Hindlimb muscle (tissue), 1 donor: ENCODE measurements at regions not wholly inside any gene's neighbourhood (a gene's known extent, or its start where the extent isn't known, plus 50 kb on each side); places are given as distances from the start of the nearest gene placed in this dataset.
"Not testable (repeated sequence)": the region's sequence is repeated elsewhere in the genome, so short reads cannot be mapped to it uniquely, and the experiment has no call there.

Source experiments
- DNase-seq: peaks from one replicate; pipeline ENCODE4 v3.0.0-alpha.2; 2013

DNA sequence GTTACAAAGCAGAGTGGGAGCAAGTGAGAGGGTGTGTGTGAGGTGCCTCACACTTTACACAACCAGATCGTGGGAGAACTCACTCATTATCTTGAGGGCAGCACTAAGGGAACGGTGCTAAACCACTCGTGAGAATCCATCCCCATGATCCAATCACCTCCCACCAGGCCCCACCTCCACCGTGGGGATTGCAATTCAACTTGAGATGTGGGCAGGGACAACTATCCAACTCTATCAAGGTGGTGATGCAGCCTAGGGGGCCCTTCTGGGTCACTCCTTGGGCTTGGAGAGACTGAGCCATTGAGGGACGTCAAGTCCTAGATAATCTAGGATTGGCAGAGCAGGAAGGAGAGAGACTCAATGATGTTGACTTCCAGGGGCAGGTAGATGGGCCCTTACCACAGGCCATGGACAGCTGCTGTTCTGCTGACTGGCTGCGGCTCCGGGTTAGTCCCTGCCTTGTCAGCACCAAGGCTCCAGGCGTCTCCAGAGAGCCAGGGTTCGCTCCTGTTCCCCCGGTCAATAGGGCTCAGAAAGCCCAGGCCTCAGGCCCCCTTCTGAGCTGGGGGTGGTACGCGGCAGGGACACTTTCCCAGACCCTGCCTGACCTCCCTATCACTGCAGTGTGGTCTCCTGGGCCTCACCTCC is 193.2 kb upstream of the HS6ST1 start:
- no peak for DNase-seq

DNA sequence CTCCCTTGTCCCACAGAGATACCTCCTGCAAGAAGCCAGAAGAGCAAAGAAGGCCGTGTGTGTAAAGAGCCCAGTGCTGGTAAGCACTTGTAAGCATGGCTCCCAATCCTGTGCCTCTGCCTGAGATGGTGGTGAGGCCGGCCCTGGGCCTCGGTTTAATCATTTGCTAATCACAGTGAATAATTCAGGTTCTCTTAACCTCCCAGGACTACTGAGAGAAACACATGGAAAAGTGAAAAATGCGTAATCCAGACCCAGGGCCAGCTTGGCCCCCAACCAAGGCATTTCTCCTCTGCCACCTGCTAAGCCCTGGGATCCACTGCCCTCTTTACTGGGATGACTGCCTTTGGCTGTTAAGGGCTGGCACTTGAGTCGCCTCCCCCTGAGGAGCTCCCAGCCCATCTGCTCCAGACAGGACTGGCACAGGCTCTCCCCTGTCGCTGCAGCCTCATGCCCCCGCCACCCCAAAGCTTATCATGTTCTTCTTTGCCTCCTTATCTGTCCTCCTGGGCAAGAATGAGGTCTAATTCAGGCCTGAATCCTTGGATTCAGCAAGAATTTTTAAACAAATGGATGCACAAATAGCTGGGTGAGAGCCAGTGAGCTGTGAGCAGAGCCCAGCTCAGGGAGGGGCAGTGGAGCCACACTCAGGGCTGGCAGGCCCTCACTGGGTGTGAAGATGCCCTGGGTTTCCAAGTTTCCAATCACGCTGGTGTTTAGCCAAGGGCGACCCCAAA is 193.9 kb upstream of the HS6ST1 start:
- DNase-seq = no peak

DNA sequence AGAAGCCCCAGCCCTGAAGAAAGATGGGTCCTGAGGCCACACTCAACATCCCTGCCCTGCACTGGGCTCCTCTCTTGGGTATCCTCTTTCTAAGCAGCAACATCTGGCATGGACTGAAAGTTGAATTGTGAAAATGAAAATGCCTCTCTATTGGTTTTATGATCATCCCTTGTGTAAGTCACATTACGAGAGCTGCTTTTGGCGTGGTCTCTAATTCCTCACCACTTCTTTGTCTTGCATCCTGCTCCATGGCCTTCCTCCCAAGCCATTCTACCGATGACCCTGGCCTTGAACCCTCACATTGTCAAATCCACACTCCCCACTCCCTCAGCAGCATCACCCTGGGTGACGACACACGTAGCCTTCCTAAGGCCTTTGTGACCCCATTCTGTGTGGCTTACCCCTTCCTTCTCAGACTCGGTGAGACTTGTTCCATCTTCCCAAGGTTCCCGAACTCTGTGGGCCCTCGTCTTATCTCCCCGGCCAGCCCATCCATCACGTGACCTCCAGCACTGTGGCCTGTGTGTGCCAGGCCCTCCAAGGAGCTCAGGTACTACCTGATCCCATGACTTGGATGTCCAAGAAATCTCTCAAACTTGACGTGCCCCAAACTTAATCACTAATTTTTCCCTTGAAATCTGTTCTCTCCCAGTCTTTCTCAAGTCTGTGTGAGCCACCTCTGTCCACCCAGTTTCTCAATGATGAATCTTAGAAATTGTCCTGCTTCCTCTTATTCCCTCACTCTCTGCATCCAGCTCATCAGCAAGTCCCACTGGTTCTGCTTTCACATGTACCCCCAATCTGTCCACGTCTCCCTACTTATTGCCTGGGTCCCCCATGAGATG is 194.7 kb upstream of the HS6ST1 start:
- no peak for DNase-seq

DNA sequence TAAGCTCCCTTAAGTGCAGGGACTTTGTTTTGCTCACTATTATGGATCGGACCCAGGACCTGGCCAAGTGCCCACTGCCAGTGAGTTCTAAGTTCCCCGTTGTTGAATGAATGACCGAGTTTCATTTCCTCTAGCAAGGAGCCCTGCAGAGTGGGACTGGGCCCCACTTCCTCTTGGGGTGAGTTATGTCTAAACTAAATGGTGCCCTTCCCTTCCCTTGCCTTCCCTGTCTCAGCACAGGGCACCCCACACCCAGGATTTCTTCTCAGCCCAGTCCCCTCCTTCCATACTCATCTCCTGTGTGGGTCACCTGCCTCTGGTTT is 195.3 kb upstream of the HS6ST1 start:
- no peak for DNase-seq

DNA sequence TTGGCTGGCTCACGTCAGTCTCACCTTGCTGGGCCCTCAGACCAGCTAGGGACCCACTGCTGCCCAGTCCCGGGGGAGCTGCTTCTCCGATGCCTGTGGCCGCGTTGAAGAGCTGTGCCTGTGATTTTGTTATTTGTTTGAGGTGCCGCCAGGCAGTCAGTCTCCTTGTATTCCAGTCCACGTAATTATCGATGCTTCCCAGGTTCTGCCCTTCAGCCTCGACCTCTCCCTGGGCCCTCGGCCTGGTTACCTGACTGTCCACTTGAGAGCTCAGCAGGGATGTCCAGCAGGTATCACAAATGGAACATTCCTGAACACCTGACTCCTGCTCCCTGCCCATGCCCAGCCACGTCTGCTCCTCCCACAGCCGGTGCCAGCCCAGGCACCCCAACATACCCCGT is 195.9 kb upstream of the HS6ST1 start:
- DNase-seq = no peak

DNA sequence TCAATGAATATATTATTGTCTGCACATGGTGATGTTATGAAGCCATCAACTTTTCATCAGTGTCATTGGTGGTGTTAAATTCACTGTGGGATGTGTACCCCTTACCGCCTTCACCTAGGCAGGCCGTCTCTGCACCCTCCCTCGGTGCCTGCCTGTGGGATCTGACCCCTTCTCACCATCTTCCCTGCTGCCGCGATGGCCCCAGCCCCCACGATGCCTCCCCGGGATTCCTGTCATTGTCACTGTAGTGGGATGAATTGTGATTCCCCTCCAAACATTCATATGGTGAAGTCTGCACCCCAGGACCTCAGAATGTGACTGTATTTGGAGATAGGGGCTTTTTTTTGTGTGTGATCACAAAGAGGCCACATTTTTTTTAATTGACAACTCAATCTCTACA is 198.3 kb upstream of the HS6ST1 start:
- no peak for DNase-seq

DNA sequence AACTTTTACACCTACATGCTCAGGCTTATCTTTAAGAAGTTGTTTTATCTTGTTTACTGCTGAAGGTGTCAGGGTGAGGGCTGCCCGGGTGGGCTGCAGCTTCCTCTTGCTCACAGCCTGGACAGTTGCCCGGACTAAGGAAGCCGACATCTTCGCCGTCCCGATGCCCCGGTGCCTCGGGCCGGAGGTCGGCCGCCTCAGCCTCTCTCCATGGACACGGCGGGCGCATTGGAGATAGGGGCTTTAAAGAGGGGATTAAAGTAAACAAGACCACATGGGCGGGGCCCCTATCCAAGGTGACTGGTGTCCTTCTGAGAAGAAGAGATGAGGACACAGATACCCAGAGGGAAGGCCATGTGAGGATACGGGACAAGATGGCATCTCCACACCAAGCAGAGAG is 200.4 kb upstream of the HS6ST1 start:
- not testable (repeated sequence) for DNase-seq

DNA sequence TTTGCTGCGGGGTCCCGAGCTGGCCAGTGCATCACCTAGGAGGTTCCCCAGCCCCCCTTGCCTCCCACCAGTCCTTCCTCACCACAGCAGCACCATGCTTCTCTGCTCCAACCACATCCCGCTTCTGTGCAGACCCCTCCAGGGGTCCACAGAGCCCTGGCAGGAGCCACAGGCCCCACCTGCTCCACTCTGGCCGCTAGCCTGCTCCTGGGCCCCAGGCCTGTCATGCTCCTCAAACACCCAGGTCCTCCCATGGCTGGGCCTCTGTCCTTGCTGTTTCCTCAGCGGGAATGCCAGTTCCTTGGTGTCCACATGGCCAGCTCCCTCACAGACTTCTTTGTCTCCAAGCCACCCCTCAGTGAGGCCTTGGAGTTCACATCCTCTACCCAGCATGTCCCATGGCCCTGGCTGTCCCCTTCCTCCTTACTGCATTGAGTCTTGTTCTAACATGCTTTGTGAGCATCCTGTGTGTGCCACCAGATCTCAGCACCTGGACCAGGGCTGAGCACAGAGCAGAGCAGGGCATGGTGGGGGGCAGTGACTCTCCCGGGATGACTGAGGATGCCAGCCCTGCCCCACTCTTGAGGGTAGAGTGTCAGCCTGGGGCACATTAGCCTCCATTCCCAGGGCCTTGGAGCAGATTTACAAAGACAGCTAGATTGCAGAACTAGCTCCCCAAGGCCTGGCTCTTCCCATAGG is 201.0 kb upstream of the HS6ST1 start:
- DNase-seq = no peak

DNA sequence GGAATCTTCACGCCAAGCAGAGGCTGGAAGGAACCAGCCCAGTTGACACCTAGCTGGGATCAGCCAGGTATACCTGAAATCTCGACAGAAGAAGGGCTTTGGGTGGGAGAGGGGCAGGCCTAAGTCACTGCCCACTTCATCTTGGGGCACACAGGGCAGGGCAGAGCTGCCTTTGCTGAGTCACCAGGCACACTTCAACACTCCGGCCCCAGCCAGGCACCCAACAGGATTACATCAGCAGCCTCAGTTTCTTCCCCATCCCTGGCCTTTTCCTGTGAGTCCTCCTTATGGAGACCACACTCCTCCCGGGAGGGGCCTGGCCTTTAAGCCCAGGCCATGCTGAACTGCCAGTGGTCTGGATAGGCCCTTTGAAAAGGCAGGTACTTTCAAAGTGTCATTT is 201.7 kb upstream of the HS6ST1 start:
- no peak for DNase-seq

DNA sequence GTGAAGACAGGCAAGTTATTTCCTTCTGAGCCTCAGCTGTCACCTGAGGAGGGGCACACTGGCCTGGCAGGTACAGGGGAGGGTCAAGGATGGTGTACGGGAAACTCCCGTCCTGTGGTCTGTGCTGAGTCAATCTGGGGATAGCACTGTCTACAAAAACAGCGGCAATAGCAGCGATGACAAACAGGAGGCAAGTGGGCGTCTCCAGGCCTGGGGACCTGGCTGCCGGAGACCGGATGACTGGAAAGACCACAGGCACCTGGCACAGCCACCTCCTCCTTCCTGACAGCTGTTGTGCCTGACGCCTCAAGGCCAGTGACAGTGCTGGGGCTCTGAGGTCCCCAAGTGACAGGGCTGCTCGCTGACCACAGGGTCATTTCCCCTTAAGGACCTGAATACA is 202.1 kb upstream of the HS6ST1 start:
- DNase-seq = no peak

DNA sequence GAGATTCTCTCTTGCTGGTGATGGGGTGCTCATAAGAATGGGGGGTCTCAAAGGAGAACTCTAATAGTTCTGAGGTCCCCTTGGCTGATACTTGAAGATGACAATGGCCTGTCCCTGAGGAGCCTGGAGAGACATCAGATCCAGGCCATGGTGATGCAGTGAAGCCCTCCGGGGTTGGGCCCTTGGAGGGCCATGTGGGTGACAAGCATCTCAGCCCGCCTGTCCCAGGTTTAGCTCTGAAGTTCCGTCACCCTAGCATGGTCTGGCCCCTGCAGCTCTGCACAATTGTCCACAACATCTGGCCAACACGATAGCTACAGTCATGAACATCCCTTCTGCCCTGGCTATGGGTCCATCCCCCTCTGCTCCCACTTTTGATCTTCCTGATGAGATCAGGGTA is 202.8 kb upstream of the HS6ST1 start:
- DNase-seq = no peak

DNA sequence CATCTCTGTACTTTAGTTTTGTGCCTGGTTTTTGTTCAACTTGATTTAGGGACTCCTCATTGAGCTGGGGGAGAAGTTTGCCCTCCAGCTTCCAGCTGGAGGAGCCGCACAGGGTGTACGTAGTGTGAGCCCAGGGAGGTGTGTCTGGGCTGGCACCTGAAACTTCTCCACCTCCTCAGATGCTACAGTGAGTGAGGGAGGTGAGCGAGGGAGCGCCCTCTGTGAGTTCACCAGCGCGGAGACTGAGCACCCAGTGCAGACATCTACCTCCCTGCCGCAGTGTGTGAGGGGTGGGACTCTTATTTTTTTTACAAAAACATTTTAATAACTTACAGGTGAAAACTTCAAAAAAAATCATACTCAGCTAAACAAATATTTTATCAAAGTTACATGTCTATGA is 204.2 kb upstream of the HS6ST1 start:
- DNase-seq = no peak

DNA sequence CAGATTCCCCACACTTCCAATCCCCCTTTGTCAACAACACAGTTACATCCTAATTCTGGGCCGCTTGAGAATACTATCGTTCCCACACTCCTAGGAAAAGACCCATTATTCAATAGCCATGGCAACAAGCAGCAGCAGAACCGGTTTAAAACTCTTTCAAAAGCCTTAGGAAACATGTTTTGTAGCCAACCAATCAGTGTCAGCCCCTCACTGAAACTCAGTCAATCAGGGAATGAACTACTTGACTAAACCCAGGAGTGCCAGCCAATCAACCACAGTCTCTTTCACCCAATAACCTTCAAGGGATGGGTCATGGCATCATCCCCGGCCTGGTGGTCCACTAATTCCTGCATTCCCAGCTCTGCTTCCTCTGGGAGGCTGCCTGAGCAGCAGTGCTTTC is 204.8 kb upstream of the HS6ST1 start:
- DNase-seq = no peak

DNA sequence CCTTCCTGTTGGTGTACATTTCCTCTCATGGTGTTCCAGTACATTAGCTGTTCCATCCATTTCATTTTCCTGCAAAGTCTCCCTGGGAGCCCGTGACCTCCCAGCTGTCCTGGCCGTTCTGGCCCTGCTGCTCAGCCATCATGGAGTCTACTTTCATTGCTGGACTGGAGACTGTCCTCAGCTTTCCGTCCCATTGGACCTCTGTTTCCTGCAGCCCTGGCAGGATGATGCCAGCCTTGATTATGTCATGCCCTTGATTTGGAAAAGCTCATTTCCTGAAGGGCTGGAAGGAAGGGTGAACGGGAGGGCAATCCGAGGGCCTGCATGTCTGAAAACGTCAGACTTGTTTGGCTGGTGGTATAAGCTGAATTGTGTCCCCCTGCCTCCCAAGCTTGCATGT is 205.5 kb upstream of the HS6ST1 start:
- DNase-seq = no peak

DNA sequence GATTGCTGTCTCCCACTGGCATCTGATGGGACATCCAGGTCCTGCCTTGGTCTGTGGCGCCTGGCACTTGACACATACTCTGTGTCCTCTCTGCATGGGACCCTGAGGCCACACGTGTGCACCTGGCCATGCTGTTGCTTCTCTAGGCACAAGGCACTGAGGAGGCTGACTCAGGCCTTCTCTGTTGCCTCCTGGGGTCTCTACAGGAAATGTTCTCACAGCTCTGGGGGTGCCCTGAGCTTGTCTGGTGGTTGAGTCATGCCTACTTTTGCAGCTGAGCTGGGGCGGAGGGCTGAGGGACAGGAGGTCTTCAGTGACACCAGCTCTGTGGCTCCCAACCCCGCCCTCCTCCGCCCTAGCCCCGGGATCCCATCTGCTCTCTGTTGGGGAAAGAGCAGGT is 207.0 kb upstream of the HS6ST1 start:
- DNase-seq = no peak

DNA sequence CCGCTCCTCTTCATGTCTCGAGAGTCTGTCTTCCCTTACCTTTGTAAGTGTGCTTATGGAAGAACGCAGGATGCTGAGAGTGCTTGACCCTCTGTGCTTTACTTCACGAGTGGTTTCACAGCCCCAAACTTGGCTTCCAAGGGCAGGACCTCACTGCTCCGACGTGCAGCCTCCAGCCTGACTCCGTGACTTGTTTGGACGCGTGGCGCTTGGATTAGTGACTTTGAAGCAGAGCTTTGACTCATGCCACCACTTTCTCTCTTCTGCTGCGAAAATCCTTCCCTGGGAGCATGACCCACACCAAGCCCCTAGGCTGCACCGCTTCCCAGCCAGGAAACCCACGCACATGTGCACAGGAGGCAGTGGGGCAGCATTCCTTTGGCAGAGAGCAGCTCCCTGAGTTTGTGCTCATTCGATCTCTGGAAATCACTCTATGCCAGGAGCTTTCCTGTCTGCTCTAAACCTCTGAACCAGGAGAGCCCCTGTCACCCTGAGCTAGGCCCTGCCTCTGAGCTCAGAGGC is 207.8 kb upstream of the HS6ST1 start:
- no peak for DNase-seq

DNA sequence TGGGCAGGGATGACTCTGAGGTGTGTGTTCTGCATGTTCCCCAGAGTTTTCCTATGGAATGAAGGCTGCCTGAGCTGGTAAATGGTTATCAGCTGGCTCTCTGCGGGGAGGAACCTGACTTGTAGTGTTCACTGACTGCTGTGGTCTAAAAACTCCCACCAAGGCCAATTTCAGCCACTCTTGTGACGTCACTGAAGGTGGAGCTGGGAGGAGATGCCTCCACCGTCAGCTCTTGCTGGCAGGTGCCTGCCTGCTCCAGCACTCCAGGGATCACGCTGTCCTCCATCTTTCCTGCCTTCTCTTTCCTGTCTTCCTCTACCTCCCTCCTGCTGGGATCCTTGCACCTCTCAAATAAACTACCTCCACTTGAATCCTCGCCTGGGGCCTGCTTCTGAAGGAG is 209.5 kb upstream of the HS6ST1 start:
- DNase-seq = no peak

DNA sequence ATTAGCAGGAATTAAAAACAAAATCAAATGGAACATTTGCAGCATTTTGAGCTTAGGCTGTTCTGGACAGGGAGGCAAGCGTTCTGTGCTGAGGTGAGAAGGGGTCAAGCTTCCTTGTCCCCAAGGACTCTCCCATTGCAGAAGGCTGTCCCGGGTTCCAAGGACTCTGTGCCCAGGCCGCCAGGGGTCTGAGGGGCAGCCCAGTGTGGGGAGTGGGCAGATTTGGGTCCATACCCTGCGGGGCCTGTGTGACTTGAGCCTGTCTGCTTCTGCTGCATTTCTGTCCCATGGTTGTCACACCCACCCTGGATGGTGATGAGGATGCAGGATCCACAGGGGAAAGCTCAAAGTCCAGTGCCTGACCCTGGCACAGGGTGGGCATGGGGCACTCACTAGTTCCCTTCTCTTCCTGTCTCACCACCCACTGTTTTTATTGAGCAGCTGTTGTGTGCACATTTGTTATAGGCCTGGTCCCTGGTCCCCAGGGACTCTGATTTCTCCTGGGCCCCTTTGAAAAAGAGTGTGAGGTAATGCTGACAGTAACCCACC is 211.4 kb upstream of the HS6ST1 start:
- DNase-seq = no peak

DNA sequence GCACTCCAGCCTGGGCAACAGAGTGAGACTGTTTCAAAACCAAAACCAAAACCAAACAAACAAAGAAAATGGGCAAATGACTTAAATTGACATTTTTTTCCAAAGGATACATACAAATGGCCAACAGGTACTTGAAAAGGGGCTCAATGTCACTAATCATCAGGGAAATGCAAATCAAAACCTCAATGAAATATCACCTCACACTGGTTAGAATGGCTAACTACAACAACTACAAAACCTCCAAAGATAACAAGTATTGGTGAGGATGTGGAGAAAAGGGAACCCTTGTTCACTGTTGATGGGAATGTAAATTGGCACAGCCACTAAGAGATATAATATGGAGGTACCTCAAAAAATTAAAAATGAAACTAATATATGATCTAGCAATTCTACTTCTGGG is 213.2 kb upstream of the HS6ST1 start:
- no peak for DNase-seq

DNA sequence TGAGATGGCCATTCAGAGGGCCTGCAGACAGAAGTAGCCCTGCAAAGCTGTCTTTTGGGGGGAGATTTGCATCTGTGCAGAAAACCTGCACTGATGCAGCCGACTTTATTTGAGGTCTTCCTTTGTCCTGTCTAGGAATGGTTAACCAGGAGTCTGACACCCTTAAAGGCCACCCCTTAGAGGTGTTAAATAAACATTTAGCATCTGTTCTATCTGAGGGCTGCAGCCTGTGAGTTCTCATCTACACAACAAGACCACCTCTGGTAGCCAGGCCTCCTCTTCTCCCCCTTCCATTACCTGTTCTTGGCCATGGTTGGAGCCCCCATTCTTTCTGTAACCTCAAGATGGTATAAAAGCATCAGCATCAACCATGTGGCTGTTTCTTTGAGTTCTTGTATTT is 214.4 kb upstream of the HS6ST1 start:
- no peak for DNase-seq

DNA sequence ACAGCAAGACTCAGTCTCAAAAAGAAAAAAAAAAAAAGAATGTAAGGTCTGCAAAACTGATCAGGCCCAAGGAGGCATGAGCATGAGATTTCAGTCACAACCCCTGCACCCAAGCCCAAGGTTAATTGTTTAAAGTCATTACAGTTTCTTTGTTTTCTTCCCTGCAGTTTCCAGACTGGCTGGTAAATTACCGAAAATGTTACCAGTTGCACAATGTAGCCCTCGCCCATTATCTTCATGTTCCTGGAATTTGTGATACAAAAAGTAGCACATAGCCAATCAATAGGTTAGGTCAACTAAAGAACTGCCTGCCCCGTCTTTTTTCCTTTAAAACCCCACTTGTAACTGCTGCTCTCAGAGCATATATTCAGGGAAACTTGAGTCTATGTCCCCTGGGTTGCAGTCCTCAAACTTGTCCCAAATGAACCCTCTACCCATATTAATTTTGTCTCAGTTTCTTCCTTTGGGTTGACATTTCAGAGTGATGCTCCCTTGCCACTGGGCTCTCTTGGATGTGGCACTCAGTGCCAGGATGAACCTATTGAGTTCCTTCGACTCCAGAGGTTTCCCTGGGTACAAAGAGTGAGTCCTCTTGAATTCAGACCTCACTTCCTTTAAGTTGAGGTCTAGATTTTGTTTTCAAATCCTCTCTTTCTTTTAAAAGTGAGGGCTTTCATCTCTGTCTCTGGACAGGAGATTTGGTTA is 216.2 kb upstream of the HS6ST1 start:
- no peak for DNase-seq

DNA sequence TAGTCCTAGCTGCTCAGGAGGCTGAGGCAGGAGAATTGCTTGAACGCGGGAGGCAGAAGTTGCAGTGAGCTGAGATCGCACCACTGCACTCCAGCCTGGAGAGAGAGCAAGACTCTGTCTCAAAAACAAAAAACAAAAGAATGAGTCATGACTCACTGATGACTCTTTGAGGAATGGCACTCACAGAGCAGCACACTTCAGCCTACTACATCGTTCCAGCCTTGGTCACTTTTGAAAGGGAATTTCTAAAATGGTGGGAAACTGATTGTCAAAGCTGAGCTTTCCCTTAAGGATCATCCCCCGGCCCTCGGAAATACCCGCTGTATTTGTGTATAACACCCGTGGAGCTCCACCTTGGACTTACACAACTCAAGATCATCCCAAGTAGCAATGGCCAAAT is 217.3 kb upstream of the HS6ST1 start:
- DNase-seq = no peak
